HG03439 (cell line): ENCODE measurements at regions not wholly inside any gene's neighbourhood (a gene's known extent, or its start where the extent isn't known, plus 50 kb on each side); places are given as distances from the start of the nearest gene placed in this dataset.

Experiments
- ATAC-seq: cut with Tn5 transposase; IDR thresholded peaks from one replicate; pipeline ENCODE4 v1.9.1; 2021; ENCODE audit warnings: mild to moderate bottlenecking, moderate library complexity; ENCODE audit not compliant: unreplicated experiment

GRCh38 chr11:122523846-122524805, 131.4 kb upstream of the UBASH3B start:
- ATAC-seq, result no peak

DNA sequence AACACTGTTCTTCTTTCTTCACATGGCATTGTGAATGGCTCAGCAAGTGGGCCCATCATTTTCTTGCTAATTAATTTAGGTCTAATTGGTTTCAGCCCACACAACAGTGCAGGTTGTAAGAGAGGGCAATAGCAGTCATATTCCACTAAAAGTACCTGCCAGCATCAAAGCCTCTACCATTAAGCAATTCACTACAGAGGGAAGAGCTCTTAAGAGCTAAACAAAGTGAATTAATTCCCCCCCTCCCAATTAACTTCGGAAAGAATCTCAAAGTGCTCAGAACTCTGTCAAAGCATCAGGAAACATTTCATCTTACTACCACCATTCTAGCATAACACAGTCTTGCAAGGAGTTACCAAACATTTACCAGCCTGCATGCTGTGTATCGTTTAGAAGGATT, 133.9 kb upstream of the UBASH3B start:
- ATAC-seq, result no peak

- ATAC-seq, result no peak
Measured at GRCh38 chr11:122517403-122518379, 137.8 kb upstream of the UBASH3B start.

- no peak for ATAC-seq
Measured at GRCh38 chr11:122516686-122517085, 138.8 kb upstream of the UBASH3B start.

GRCh38 chr11:122513997-122514396, 141.5 kb upstream of the UBASH3B start:
- ATAC-seq, result no peak

GRCh38 chr11:122513328-122513727, 142.2 kb upstream of the UBASH3B start:
- no peak for ATAC-seq

DNA sequence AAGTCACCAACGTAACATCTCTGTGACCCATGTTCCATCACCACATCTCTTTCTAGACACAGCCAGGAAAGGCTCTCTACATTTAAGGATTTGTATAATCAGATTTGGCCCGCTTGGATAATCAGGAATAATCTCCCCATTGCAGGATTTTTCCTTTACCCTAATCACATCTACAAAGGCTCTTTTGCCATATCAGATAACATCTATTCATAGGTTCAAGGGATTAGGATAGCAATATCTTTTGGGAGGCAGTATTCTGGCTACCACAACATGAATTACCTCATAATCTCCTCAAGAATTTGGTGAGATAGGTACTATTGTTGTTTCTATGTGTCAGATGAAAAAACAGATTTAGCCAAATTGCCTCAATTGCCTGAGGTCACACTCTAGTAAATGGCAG, 142.8 kb upstream of the UBASH3B start:
- no peak for ATAC-seq

GRCh38 chr11:122509899-122510298, 145.6 kb upstream of the UBASH3B start:
- ATAC-seq, result no peak

DNA sequence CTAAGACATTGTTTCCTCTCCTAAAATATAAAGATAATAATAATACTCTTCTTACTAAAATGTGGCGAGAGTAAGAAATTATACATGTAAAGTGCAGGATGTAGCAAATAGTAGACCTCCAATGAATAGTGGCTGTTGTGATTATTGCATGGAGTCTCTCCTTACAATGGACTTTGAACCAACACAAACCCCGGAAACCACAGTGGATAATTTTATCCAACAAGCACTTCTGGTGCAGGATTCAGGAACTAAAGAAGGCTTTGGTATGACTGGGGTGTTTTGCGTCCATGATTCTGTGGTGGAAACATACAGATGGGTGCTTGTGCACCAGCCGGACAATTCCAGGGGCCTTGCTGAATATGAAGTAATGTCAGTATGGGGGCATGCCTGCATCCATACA, 146.4 kb upstream of the UBASH3B start:
- ATAC-seq, result no peak

- no peak for ATAC-seq
Measured at GRCh38 chr11:122505304-122506006, 150.1 kb upstream of the UBASH3B start.

DNA sequence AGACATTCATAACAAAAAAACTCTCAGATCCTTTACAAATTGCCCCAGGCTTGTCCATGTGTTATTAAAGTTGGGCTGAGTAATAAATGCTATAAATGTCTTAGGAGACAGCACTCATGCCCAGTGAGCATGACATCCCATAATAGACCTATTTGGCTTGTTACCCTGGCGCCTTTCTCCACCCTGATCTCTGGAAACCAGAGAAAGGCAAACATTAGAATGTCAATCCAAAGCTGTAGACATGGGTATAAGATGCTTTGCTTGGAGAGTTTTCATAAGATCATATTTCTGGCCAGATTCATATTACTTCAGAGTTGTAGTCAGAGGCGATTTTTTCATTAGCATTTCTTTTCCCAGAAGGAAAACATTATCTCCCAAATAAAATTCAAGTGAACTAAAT, 161.3 kb upstream of the UBASH3B start:
- no peak for ATAC-seq

DNA sequence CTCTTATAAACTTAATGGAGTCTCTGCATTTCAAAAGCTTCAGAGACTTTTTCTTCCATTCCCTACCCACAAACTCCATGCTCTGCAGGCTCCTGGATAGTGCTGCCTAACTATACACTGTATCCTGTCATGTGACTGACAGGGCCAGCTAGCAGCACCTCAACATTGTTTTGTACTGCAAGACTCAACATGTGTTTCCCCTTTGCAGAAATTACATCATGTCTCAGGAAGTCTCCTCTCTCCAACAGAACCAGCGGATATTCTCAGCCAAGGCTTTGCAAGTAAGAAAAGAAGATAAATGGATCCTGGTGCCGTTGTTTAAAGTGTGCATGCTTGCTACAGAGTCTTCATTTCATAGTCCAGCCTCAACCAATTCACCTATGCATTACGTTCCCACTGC, 164.0 kb upstream of the UBASH3B start:
- ATAC-seq, result no peak

DNA sequence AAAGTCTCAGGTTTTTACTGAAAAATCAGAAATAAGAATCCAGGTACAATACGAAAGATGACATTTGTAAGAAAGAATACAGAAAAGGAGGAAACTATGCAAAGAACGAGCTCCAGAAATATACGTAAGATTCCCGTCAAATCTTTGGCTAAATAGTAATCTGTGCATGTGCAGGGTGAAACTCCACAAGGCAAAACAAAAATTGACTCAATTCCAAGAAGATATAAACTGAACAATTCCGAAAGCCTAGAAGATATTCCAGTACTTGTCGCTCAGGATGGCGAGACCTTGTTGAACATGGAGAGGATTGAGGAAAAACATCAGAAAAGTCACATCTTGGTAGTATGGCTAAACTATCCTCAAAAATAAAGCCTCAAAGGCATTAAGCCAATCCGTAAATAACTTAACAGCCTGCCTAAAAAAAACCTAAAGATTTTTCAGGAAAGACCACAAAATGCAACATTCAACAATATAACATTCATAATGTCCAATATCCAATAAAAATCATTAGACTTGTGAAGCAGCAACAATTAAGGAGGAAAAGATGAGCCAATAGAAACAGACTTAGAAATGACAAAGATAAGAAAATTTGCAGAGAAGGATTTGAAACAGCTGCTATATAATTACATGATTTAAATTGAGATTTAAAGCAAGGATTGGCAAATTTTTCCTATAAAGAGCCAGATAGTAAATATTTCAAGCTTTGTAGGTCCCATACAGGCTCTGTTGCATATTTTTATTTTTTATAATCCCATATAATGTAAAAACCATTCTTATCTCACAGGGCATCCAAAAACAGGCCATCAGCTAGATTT, 166.4 kb upstream of the UBASH3B start:
- ATAC-seq, result no peak

DNA sequence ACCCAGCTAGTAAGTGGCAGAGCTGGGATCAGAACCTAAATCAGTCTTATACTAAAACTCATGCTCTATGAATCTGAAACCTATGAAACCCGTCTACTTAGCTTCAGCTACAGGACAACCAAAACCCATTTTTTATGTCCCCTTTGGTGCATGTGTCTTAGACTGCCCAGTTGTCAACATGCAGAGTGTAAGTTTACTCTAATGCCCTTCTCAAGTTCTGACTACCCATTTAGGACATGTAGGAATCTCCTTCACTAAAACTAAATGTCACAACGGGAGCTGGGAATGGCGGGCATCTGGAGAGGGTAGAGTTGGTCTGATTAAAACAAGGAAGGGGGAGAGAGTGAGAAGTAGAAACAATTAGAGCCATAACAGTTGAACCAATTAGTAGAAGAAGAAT, 167.9 kb upstream of the UBASH3B start:
- ATAC-seq, result no peak

- ATAC-seq, result no peak
Measured at GRCh38 chr11:122486793-122487495, 168.6 kb upstream of the UBASH3B start.

DNA sequence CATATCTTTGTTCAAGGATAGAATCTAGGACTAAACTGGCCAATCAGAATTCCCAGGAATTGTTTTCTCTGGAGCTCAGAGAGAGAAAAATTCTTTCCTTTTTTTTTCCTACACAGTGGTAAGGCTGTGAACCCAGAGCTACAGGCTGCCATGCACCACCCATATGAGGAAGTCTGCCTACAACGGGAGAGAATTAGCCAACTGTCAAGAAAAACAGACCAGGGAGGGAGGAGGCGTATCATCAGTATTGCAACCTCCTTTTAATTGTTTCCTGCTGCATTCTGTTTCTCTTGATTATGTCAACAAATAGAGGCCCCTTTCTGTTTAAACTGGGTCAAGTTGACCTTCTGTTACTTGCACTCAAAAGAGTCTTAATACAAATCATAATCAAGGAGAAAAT, 176.5 kb upstream of the UBASH3B start:
- ATAC-seq, result no peak

DNA sequence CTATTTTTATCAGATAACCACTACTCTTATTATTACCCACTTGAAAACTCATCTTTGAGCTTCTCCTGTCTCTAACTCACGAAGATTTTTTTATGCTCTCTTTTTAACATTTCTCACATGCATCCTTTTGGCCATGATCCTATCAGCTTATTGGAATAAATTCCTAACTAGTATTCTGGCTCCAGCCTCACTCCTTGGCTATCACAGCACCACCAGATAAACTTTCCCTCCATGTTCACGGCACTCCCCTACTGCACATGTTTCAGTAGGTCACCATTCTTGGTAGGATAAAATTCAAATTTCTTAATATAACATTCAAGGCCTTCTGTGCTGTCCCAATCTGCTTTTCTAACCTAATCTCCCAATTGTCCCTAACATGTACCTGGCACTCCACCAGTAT, 186.6 kb upstream of the UBASH3B start:
- ATAC-seq, result no peak

GRCh38 chr11:122463530-122463929, 192.0 kb upstream of the UBASH3B start:
- no peak for ATAC-seq

- no peak for ATAC-seq
Measured at GRCh38 chr11:122459064-122459463, 196.5 kb upstream of the UBASH3B start.

GRCh38 chr11:122453586-122453985, 201.9 kb upstream of the UBASH3B start:
- no peak for ATAC-seq
